Kidney epithelial cell (primary cell): ENCODE measurements at regions not wholly inside any gene's neighbourhood (a gene's known extent, or its start where the extent isn't known, plus 50 kb on each side); places are given as distances from the start of the nearest gene placed in this dataset.

Experiments
- DNase-seq: peaks from one replicate; pipeline ENCODE4 v3.0.0-alpha.2; 2010; ENCODE audit warnings: low read depth
- H3K27me3 ChIP-seq: 2 replicates; pipeline ENCODE4 v1.6.0; 2011; ENCODE audit warnings: low read length; ENCODE audit not compliant: control insufficient read depth, insufficient read depth
- H3K36me3 ChIP-seq: 2 replicates; pipeline ENCODE4 v1.5.1; 2011; ENCODE audit warnings: low read length; ENCODE audit not compliant: control insufficient read depth, insufficient read depth
- H3K4me3 ChIP-seq: 2 replicates; pipeline ENCODE4 v1.5.1; 2011; ENCODE audit warnings: low read depth, mild to moderate bottlenecking, control low read depth, low read length
- TF ChIP-seq, protein P1 (sequence below): IDR thresholded peaks from 2 replicates; pipeline ENCODE4 v1.5.1; 2011; ENCODE audit warnings: mild to moderate bottlenecking, moderate library complexity, low read length, control low read depth, inconsistent platforms; ENCODE audit not compliant: insufficient read depth, poor library complexity, severe bottlenecking

DNA sequence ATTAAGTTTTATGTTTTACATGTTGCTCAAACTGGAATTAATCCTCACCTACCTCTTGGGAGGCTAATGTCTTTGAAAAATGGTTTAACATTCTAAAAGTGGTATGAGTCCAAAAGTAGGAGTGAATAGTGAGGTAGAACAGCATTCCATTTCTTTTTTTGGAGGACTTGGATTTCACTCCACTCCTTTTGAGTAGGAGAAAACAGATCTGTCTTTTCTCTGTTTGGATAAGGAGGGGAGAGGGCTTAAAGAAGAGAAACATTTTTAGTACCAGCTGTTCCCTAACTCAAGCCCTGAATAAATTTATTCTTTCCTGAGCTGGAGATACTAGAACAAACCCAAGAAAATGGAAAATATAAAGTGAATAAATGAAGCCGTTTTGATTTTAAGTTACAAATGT is 687.9 kb downstream of the MECOM start:
- no peaks in the 10 kb centered on the region for H3K36me3 ChIP-seq
- DNase-seq: no peak
- no peaks in the 10 kb centered on the region for H3K27me3 ChIP-seq
- TF ChIP-seq, protein P1, sequence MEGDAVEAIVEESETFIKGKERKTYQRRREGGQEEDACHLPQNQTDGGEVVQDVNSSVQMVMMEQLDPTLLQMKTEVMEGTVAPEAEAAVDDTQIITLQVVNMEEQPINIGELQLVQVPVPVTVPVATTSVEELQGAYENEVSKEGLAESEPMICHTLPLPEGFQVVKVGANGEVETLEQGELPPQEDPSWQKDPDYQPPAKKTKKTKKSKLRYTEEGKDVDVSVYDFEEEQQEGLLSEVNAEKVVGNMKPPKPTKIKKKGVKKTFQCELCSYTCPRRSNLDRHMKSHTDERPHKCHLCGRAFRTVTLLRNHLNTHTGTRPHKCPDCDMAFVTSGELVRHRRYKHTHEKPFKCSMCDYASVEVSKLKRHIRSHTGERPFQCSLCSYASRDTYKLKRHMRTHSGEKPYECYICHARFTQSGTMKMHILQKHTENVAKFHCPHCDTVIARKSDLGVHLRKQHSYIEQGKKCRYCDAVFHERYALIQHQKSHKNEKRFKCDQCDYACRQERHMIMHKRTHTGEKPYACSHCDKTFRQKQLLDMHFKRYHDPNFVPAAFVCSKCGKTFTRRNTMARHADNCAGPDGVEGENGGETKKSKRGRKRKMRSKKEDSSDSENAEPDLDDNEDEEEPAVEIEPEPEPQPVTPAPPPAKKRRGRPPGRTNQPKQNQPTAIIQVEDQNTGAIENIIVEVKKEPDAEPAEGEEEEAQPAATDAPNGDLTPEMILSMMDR: no peak
- no peak overlapping the region for H3K4me3 ChIP-seq

- no peaks in the 10 kb centered on the region for H3K36me3 ChIP-seq
- H3K4me3 ChIP-seq: no peak overlapping the region
- no peaks in the 10 kb centered on the region for H3K27me3 ChIP-seq
- DNase-seq: no peak
- TF ChIP-seq, protein P1: no peak
These were observed 688.7 kb downstream of the MECOM start for GRCh38 chr3:168974617-168975403.

GRCh38 chr3:168973897-168974296 is 689.6 kb downstream of the MECOM start:
- Histone ChIP-seq H3K36me3 (no peaks in the 10 kb centered on the region), H3K4me3 (no peak overlapping the region), H3K27me3 (no peaks in the 10 kb centered on the region)
- no peak for DNase-seq
- TF ChIP-seq, protein P1: no peak

GRCh38 chr3:168973206-168973605 is 690.3 kb downstream of the MECOM start:
- TF ChIP-seq, protein P1: no peak

DNA sequence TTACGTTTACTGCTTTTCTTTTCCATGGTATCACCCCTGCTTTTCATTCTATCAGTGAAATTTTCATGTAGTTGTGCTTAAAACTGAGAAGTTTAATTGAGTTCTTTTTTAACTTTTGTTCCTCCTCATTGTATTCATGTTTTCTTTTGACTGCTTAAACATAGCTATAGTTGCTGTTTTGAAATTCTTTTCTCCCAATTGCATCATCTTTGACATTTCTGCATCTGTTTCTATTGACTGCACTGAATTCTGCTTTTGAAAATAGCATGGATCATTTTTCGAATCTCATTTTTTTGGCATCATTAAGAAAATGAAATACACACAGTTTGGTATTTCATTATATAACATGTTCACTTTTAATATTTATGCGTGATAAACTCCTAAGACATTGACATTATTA is 694.9 kb downstream of the MECOM start:
- Histone ChIP-seq H3K36me3 (no peaks in the 10 kb centered on the region), H3K27me3 (no peaks in the 10 kb centered on the region), H3K4me3 (no peak overlapping the region)
- TF ChIP-seq, protein P1: no peak
- DNase-seq: no peak

More at GRCh38 chr3:168973206-168973605, 690.3 kb downstream of the MECOM start:
- DNase-seq: no peak
- no peaks in the 10 kb centered on the region for H3K27me3 ChIP-seq
- H3K36me3 ChIP-seq: no peaks in the 10 kb centered on the region
- H3K4me3 ChIP-seq: no peak overlapping the region

DNA sequence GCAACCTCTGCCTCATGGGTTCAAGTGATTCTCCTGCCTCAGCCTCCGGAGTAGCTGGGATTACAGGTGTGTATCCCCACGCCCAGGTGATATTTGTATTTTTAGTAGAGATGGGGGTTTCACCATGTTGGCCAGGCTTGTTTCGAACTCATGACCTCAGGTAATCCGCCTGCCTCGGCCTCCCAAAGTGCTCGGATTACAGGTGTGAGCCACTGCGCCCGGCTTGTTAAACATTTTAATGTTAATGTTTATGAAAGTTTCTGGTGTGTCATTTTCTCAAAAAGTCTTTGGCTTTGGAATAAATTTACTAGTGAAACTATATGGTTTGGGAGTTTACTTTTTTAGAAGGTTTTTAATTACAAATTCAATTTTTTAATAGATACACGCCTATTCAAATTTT is 698.8 kb downstream of the MECOM start:
- Histone ChIP-seq H3K4me3 (no peak overlapping the region), H3K36me3 (no peaks in the 10 kb centered on the region), H3K27me3 (no peaks in the 10 kb centered on the region)
- TF ChIP-seq, protein P1: no peak
- no peak for DNase-seq
